ENCODE measurements at regions not wholly inside any gene's neighbourhood (a gene's known extent, or its start where the extent isn't known, plus 50 kb on each side); places are given as distances from the start of the nearest gene placed in this dataset.
"Not testable (repeated sequence)": the region's sequence is repeated elsewhere in the genome, so short reads cannot be mapped to it uniquely, and the experiment has no call there.

GRCh38 chrX:40988100-40988499, 97.1 kb upstream of the USP9X start:
- no peak overlapping the region for H3T11ph ChIP-seq (ENCODE audit: low read length)
- H3K23me2 ChIP-seq (ENCODE audit: insufficient read length, low read depth, low read length, poor library complexity, severe bottlenecking), result no peaks in the 10 kb centered on the region
- H3K9me3 Mint-ChIP-seq, result peaks cover 53 to 60% of the 10 kb centered on the region in 2 experiments
- H3K27ac Mint-ChIP-seq, result no peak overlapping the region
- no peak overlapping the region for H2BK120ac ChIP-seq (ENCODE audit: low read depth, low read length, poor library complexity, severe bottlenecking)
- H2BK15ac ChIP-seq (ENCODE audit: low read depth, low read length), result no peak overlapping the region
- H3K9ac ChIP-seq (ENCODE audit: extremely low read depth, insufficient read length, low read length), result no peak overlapping the region
- H3K27me3 ChIP-seq (ENCODE audit: insufficient read depth, low read length), result no peaks in the 10 kb centered on the region
- peaks cover 6 to 11% (median 8%) of the 10 kb centered on the region in 3 experiments; a peak in 6 of 7 replicates for H3K36me3 Mint-ChIP-seq (ENCODE audit: insufficient read depth in 1 of 3, low read depth in 3 of 3)
- H4K20me1 ChIP-seq (ENCODE audit: control insufficient read depth, insufficient read depth, insufficient read length), result no peaks in the 10 kb centered on the region
- H4K8ac ChIP-seq (replicated peaks; ENCODE audit: insufficient read length, low read depth, low read length), result no peak overlapping the region
- H3K79me1 ChIP-seq (ENCODE audit: insufficient read depth, low read depth, low read length, poor library complexity, severe bottlenecking), result no peaks in the 10 kb centered on the region
- no peak overlapping the region for H3K23ac ChIP-seq (ENCODE audit: insufficient read length, low read depth, low read length)
- no peak overlapping the region for H2BK5ac ChIP-seq (ENCODE audit: insufficient read length, low read length)
- H3K4me1 Mint-ChIP-seq, result peaks cover 6 to 8% of the 10 kb centered on the region in 2 experiments
- no peak overlapping the region for H3K18ac ChIP-seq (ENCODE audit: insufficient read length, low read depth, low read length)
- H2AFZ ChIP-seq (ENCODE audit: low read length), result no peak overlapping the region
- TF ChIP-seq CTCF (conservative IDR thresholded peaks at IDR 0.05), result no peak
- no peak for DNase-seq
- H3K14ac ChIP-seq (ENCODE audit: insufficient read depth, low read length), result no peak overlapping the region
- H2BK12ac ChIP-seq (ENCODE audit: insufficient read length, low read depth, low read length), result no peak overlapping the region
- H3K79me2 ChIP-seq (ENCODE audit: insufficient read depth, low read length), result no peaks in the 10 kb centered on the region
- no peak overlapping the region for H3K27ac ChIP-seq (ENCODE audit: insufficient read length, low read depth, low read length)
- no CpG with 5 or more reads among the region's 3 CpGs for WGBS (ENCODE audit: extremely low coverage, insufficient read length, low lambda C conversion rate)
- no peak overlapping the region for H2AK5ac ChIP-seq (ENCODE audit: insufficient read length, low read length)
- peaks cover 3% of the 10 kb centered on the region; the same call in 1 of the 2 replicates for H3K4me1 ChIP-seq (ENCODE audit: insufficient read depth, low read length)
- H3K4ac ChIP-seq (ENCODE audit: low read depth, low read length), result no peak overlapping the region
- no peak overlapping the region for H3K4me2 ChIP-seq (ENCODE audit: insufficient read depth, insufficient read length, low read length)
- no peaks in the 10 kb centered on the region; the same call in 1 of the 2 replicates for H3K27me3 Mint-ChIP-seq (ENCODE audit: low read depth)
- no peak overlapping the region for H3K56ac ChIP-seq (ENCODE audit: insufficient read length, low read depth, low read length)
- H3K9me3 ChIP-seq (ENCODE audit: control insufficient read depth, low read depth, low read length), result no peaks in the 10 kb centered on the region
- H4K5ac ChIP-seq (ENCODE audit: insufficient read length, low read depth, low read length), result no peak overlapping the region
- no peak overlapping the region for H2BK20ac ChIP-seq (ENCODE audit: low read depth, low read length, poor library complexity, severe bottlenecking)
- no peak overlapping the region for H4K91ac ChIP-seq (ENCODE audit: insufficient read length, low read depth, low read length)
- no peak overlapping the region for H3K4me3 Mint-ChIP-seq

GRCh38 chrX:40993395-40993794, 91.8 kb upstream of the USP9X start:
- not testable (repeated sequence) for H3K9me3 ChIP-seq (ENCODE audit: control insufficient read depth, low read depth, low read length); H2BK12ac ChIP-seq (ENCODE audit: insufficient read length, low read depth, low read length); H2BK5ac ChIP-seq (ENCODE audit: insufficient read length, low read length); H3K23ac ChIP-seq (ENCODE audit: insufficient read length, low read depth, low read length); H3K27ac ChIP-seq (ENCODE audit: insufficient read length, low read depth, low read length); H2AFZ ChIP-seq (ENCODE audit: low read length); H3K4me3 Mint-ChIP-seq; H3K23me2 ChIP-seq (ENCODE audit: insufficient read length, low read depth, low read length, poor library complexity, severe bottlenecking); H4K91ac ChIP-seq (ENCODE audit: insufficient read length, low read depth, low read length); H3K18ac ChIP-seq (ENCODE audit: insufficient read length, low read depth, low read length); H3K9ac ChIP-seq (ENCODE audit: extremely low read depth, insufficient read length, low read length); H4K5ac ChIP-seq (ENCODE audit: insufficient read length, low read depth, low read length); H3K79me1 ChIP-seq (ENCODE audit: insufficient read depth, low read depth, low read length, poor library complexity, severe bottlenecking); H4K8ac ChIP-seq (replicated peaks; ENCODE audit: insufficient read length, low read depth, low read length); H3K4me2 ChIP-seq (ENCODE audit: insufficient read depth, insufficient read length, low read length); H3K27ac Mint-ChIP-seq; DNase-seq; H2BK15ac ChIP-seq (ENCODE audit: low read depth, low read length); H3K79me2 ChIP-seq (ENCODE audit: insufficient read depth, low read length); H3T11ph ChIP-seq (ENCODE audit: low read length); H3K56ac ChIP-seq (ENCODE audit: insufficient read length, low read depth, low read length); H3K4ac ChIP-seq (ENCODE audit: low read depth, low read length); H3K27me3 Mint-ChIP-seq (ENCODE audit: low read depth); H3K4me1 ChIP-seq (ENCODE audit: insufficient read depth, low read length); H2AK5ac ChIP-seq (ENCODE audit: insufficient read length, low read length); H3K14ac ChIP-seq (ENCODE audit: insufficient read depth, low read length); H2BK20ac ChIP-seq (ENCODE audit: low read depth, low read length, poor library complexity, severe bottlenecking); H3K27me3 ChIP-seq (ENCODE audit: insufficient read depth, low read length); H4K20me1 ChIP-seq (ENCODE audit: control insufficient read depth, insufficient read depth, insufficient read length); H2BK120ac ChIP-seq (ENCODE audit: low read depth, low read length, poor library complexity, severe bottlenecking)
- no CpG with 5 or more reads among the region's 2 CpGs for WGBS (ENCODE audit: extremely low coverage, insufficient read length, low lambda C conversion rate)
- peaks cover 11 to 20% (median 13%) of the 10 kb centered on the region in 3 experiments; a peak in 6 of 7 replicates for H3K36me3 Mint-ChIP-seq (ENCODE audit: insufficient read depth in 1 of 3, low read depth in 3 of 3)
- H3K4me1 Mint-ChIP-seq, result peaks cover 5 to 11% of the 10 kb centered on the region in 2 experiments
- peaks cover 63 to 67% of the 10 kb centered on the region in 2 experiments for H3K9me3 Mint-ChIP-seq
